PC-9 (cell line): ENCODE measurements at regions not wholly inside any gene's neighbourhood (a gene's known extent, or its start where the extent isn't known, plus 50 kb on each side); places are given as distances from the start of the nearest gene placed in this dataset.

Experiments used
- BruUV-seq: library from RNA; stranded (reverse); fragments of 400-500 nt; replicated peaks from 2 replicates; lab custom pipeline; 2021; lab: Mats Ljungman, UMichigan
- CTCF ChIA-PET: fragments of 300-600 bp; sonication (Branson Sonifier 250); formaldehyde crosslinking; loops from one replicate; lab custom pipeline; 2022; ENCODE audit warnings: antibody characterized with exemption; lab: Charles Lee
- POLR2A ChIA-PET: fragments of 300-600 bp; sonication (Branson Sonifier 250); formaldehyde crosslinking; loops from one replicate; lab custom pipeline; 2022; ENCODE audit warnings: antibody characterized with exemption; ENCODE audit not compliant: unreplicated experiment; lab: Charles Lee
- DNase-seq, 2 experiments: peaks; one replicate each; pipeline versions ENCODE4 v3.0.0 to v3.0.0-alpha.2; 2015 to 2022; ENCODE audit warnings: mixed read lengths in 1 of 2
- H2AFZ ChIP-seq: fragments of 200-600 bp; sonication (generic); 2 replicates; pipeline ENCODE4 v1.8.1; 2017; ENCODE audit warnings: antibody characterized with exemption
- H3F3A ChIP-seq: fragments of 200-600 bp; sonication (generic); 2 replicates; pipeline ENCODE4 v1.8.1; 2017; ENCODE audit warnings: antibody characterized with exemption, mild to moderate bottlenecking, low read depth; ENCODE audit not compliant: insufficient read depth
- H3K27ac ChIP-seq: fragments of 200-600 bp; sonication (generic); 2 replicates; pipeline ENCODE4 v1.6.1; 2016; ENCODE audit warnings: mixed run types
- H3K27me3 ChIP-seq: fragments of 200-600 bp; sonication (generic); 2 replicates; pipeline ENCODE4 v1.6.1; 2016; ENCODE audit warnings: low read depth, mixed run types; ENCODE audit not compliant: insufficient read depth
- H3K36me3 ChIP-seq: fragments of 200-600 bp; sonication (generic); 2 replicates; pipeline ENCODE4 v1.6.1; 2016; ENCODE audit warnings: low read depth, mixed run types
- H3K4me1 ChIP-seq: fragments of 200-600 bp; sonication (generic); replicated peaks from 2 replicates; pipeline ENCODE4 v1.6.1; 2016; ENCODE audit warnings: mixed run types; ENCODE audit not compliant: insufficient read depth
- H3K4me2 ChIP-seq: fragments of 200-600 bp; sonication (generic); 2 replicates; pipeline ENCODE4 v1.6.1; 2017; ENCODE audit warnings: mixed run types
- H3K4me3 ChIP-seq: fragments of 200-600 bp; sonication (generic); 2 replicates; pipeline ENCODE4 v1.6.1; 2016; ENCODE audit warnings: mixed run types
- H3K79me2 ChIP-seq: fragments of 200-600 bp; sonication (generic); 2 replicates; pipeline ENCODE4 v1.6.1; 2017; ENCODE audit warnings: low read depth, mixed run types
- H3K9me2 ChIP-seq: fragments of 200-600 bp; sonication (generic); 2 replicates; pipeline ENCODE4 v1.8.1; 2017; ENCODE audit warnings: mild to moderate bottlenecking; ENCODE audit not compliant: insufficient read depth
- H3K9me3 ChIP-seq: fragments of 200-600 bp; sonication (generic); 2 replicates; pipeline ENCODE4 v1.8.1; 2016; ENCODE audit warnings: low read depth; ENCODE audit not compliant: insufficient read depth
- H4K20me1 ChIP-seq: fragments of 200-600 bp; sonication (generic); 2 replicates; pipeline ENCODE4 v1.8.1; 2017; ENCODE audit not compliant: insufficient read depth
- CTCF ChIP-seq: fragments of 200-600 bp; sonication (generic); conservative IDR thresholded peaks from 2 replicates; pipeline ENCODE4 v1.6.1; 2017; ENCODE audit warnings: mixed run types, antibody characterized with exemption, mild to moderate bottlenecking, moderate library complexity
- EZH2 ChIP-seq: fragments of 200-600 bp; sonication (generic); IDR thresholded peaks from 2 replicates; pipeline ENCODE4 v1.8.0; 2017; ENCODE audit warnings: antibody characterized with exemption, low read depth
- intact Hi-C: fragments of 100-400 bp; cut with micrococcal nuclease; formaldehyde crosslinking; loops from one replicate; pipeline ENCODE4 v1.10.0; 2022; ENCODE audit not compliant: unreplicated experiment

GRCh38 chr10:34936061-34936460, 121.0 kb upstream of the PARD3 start:
- H2AFZ ChIP-seq = no peak overlapping the region
- intact Hi-C loops = no loop called here
- no peaks in the 10 kb centered on the region for H3K4me1 ChIP-seq
- no peak for TF ChIP-seq EZH2
- TF ChIP-seq CTCF = no peak
- no peak for DNase-seq
- no peak overlapping the region for H3K4me3 ChIP-seq
- no peaks in the 10 kb centered on the region for H3K27me3 ChIP-seq
- H3K79me2 ChIP-seq = no peaks in the 10 kb centered on the region
- ChIA-PET POLR2A (no interaction called here), CTCF (interaction anchor here (0.7 kb wide), 1 partner anchor 1470 kb away, joined by 8 read pairs; no protein-coding TSS in a partner anchor)
- no TSS peak for BruUV-seq
- no peak overlapping the region for H3K4me2 ChIP-seq
- no peaks in the 10 kb centered on the region for H3K36me3 ChIP-seq
- H3K9me3 ChIP-seq = no peaks in the 10 kb centered on the region
- H4K20me1 ChIP-seq = no peaks in the 10 kb centered on the region
- H3K27ac ChIP-seq = no peak overlapping the region
- no peaks in the 10 kb centered on the region for H3K9me2 ChIP-seq
- no peaks in the 10 kb centered on the region for H3F3A ChIP-seq

DNA sequence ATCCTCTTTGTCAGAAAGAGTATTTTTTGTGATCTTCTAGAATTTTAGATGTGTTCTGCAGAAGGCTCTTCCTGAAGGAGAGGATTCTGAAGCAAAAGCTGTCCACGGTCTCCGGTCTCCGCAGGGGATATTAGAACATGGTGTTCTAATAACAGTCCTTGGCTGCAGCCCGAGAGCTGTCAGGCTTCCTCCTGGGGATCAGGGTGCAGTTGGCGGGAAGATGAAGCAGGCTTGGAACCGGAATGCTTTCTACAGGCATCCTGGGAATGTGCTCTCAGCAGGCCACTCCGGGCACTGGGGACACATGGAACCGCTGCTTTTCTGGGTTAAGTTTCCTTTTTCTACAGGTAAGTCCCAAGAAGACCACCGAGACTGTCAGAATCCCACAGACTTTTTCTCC, 118.6 kb upstream of the PARD3 start:
- no peaks in the 10 kb centered on the region for H4K20me1 ChIP-seq
- no peak for DNase-seq
- ChIA-PET CTCF (interaction anchor here (0.6 kb wide), 1 partner anchor 104 kb away, joined by 4 read pairs; no protein-coding TSS in a partner anchor), POLR2A (no interaction called here)
- H3K79me2 ChIP-seq = no peaks in the 10 kb centered on the region
- H3K27ac ChIP-seq = no peak overlapping the region
- TF ChIP-seq EZH2 = no peak
- no peak for TF ChIP-seq CTCF
- no peak overlapping the region for H2AFZ ChIP-seq
- BruUV-seq = no TSS peak
- no peaks in the 10 kb centered on the region for H3K9me3 ChIP-seq
- H3K4me3 ChIP-seq = no peak overlapping the region
- H3K4me2 ChIP-seq = no peak overlapping the region
- no peaks in the 10 kb centered on the region for H3K9me2 ChIP-seq
- intact Hi-C loops = no loop called here
- H3K4me1 ChIP-seq = no peaks in the 10 kb centered on the region
- H3F3A ChIP-seq = no peaks in the 10 kb centered on the region
- H3K27me3 ChIP-seq = no peaks in the 10 kb centered on the region
- H3K36me3 ChIP-seq = no peaks in the 10 kb centered on the region

DNA sequence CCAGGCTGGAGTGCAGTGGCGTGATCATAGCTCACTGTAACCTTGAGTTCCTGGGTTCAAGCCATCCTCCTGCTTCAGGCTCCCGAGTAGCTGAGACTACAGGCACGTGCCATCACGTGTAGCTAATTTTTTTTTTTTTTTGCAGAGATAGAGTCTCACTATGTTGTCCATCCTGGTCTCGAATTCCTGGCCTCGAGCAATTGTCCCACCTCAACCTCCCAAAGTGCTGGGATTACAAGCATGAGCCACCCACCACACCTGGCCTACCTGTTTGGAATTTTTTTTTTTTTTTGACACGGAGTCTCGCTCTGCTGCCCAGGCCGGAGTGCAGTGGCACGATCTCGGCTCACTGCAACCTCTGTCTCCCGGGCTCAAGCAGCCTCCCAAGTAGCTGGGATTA, 117.1 kb upstream of the PARD3 start:
- POLR2A ChIA-PET = no interaction called here
- Histone ChIP-seq H3K27ac (no peak overlapping the region), H3F3A (no peaks in the 10 kb centered on the region), H2AFZ (no peak overlapping the region), H3K79me2 (no peaks in the 10 kb centered on the region), H3K4me3 (no peak overlapping the region), H3K4me1 (no peaks in the 10 kb centered on the region), H3K4me2 (no peak overlapping the region), H4K20me1 (no peaks in the 10 kb centered on the region), H3K36me3 (no peaks in the 10 kb centered on the region), H3K27me3 (no peaks in the 10 kb centered on the region), H3K9me3 (no peaks in the 10 kb centered on the region), H3K9me2 (no peaks in the 10 kb centered on the region)
- intact Hi-C loops = no loop called here
- no TSS peak for BruUV-seq
- CTCF ChIA-PET = interaction anchor here (1.1 kb wide), 1 partner anchor 266 kb away, joined by 6 read pairs; no protein-coding TSS in a partner anchor
- TF ChIP-seq CTCF (no peak), EZH2 (no peak)
- no peak for DNase-seq
